ENCODE measurements at regions not wholly inside any gene's neighbourhood (a gene's known extent, or its start where the extent isn't known, plus 50 kb on each side); places are given as distances from the start of the nearest gene placed in this dataset.

GRCh38 chr1:81208441-81208840, 592.3 kb upstream of the ADGRL2 start:
- no peak for TF ChIP-seq YY1 (IDR thresholded peaks at IDR 0.05; ENCODE audit: insufficient read depth, insufficient read length)
- TF ChIP-seq ZNF274 (IDR thresholded peaks at IDR 0.05; ENCODE audit: low read depth, low read length), result no peak
- TF ChIP-seq SUZ12 (IDR thresholded peaks at IDR 0.05; ENCODE audit: extremely low read depth, insufficient read depth, insufficient read length), result no peak
